Transverse colon (tissue), 3 donors: ENCODE measurements at regions not wholly inside any gene's neighbourhood (a gene's known extent, or its start where the extent isn't known, plus 50 kb on each side); places are given as distances from the start of the nearest gene placed in this dataset.

Experiments used
- EP300 ChIP-seq: sonication (generic); formaldehyde crosslinking; IDR thresholded peaks from one replicate; pipeline ENCODE4 v1.6.1; 2017; ENCODE audit warnings: antibody characterized with exemption, low read depth
- POLR2A ChIP-seq: fragments of 450-650 bp; IDR thresholded peaks from one replicate; pipeline ENCODE4 v1.6.1; 2016; ENCODE audit warnings: antibody characterized with exemption, mild to moderate bottlenecking, moderate library complexity
- TF ChIP-seq, protein P1 (sequence below), 5 experiments: fragments of 200-600 bp in 3 of 5; fragments of 450-650 bp in 2 of 5; sonication (generic) in 3 of 5; IDR thresholded peaks; 1 replicate in 2 of 5; 2 replicates in 3 of 5; pipeline ENCODE4 v1.5.1; 2016 to 2017; ENCODE audit warnings: antibody characterized with exemption in 5 of 5, inconsistent platforms in 3 of 5, mild to moderate bottlenecking in 2 of 5, moderate library complexity in 1 of 5

DNA sequence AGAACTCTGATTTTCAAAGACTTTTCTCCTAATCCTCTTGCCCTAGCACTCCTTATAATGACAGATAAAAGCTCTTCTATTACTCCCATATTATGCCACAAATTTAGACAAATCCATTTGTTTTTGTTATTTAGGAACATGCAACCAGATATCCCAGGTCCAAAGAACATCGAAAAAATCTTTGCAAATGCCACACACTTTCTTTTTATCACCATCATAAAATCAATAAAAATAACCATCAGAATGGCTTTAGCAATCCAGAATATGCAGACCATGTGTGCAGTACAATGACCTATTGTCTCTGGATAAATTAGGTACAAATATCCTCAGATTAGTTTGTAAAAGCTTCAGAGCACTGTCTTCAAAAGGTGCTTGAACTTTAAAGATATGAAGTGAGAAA, 376.2 kb upstream of the TCF4 start:
- no peak for TF ChIP-seq POLR2A
- TF ChIP-seq, protein P1, sequence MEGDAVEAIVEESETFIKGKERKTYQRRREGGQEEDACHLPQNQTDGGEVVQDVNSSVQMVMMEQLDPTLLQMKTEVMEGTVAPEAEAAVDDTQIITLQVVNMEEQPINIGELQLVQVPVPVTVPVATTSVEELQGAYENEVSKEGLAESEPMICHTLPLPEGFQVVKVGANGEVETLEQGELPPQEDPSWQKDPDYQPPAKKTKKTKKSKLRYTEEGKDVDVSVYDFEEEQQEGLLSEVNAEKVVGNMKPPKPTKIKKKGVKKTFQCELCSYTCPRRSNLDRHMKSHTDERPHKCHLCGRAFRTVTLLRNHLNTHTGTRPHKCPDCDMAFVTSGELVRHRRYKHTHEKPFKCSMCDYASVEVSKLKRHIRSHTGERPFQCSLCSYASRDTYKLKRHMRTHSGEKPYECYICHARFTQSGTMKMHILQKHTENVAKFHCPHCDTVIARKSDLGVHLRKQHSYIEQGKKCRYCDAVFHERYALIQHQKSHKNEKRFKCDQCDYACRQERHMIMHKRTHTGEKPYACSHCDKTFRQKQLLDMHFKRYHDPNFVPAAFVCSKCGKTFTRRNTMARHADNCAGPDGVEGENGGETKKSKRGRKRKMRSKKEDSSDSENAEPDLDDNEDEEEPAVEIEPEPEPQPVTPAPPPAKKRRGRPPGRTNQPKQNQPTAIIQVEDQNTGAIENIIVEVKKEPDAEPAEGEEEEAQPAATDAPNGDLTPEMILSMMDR (IDR thresholded peaks at IDR 0.05), result no peak
- no peak for TF ChIP-seq EP300
